Upper lobe of right lung (tissue), 1 donor: ENCODE measurements at regions not wholly inside any gene's neighbourhood (a gene's known extent, or its start where the extent isn't known, plus 50 kb on each side); places are given as distances from the start of the nearest gene placed in this dataset.

Experiments
- ATAC-seq: fragments of 200-7000 bp; cut with Tn5 transposase; one replicate; pipeline ENCODE4 v1.9.1; 2020; ENCODE audit warnings: mild to moderate bottlenecking, moderate library complexity
- DNase-seq: peaks from one replicate; pipeline ENCODE4 v3.0.0-alpha.2; 2020
- H3K27ac ChIP-seq: fragments of 200-600 bp; one replicate; pipeline ENCODE4 v1.8.0; 2022
- H3K27me3 ChIP-seq: fragments of 200-600 bp; one replicate; pipeline ENCODE4 v1.8.0; 2022; ENCODE audit warnings: mild to moderate bottlenecking
- H3K36me3 ChIP-seq: fragments of 200-600 bp; one replicate; pipeline ENCODE4 v1.8.0; 2022
- H3K4me1 ChIP-seq: fragments of 200-600 bp; one replicate; pipeline ENCODE4 v1.8.0; 2022
- H3K4me3 ChIP-seq: fragments of 200-600 bp; one replicate; pipeline ENCODE4 v1.8.0; 2022; ENCODE audit warnings: mild to moderate bottlenecking
- H3K9me3 ChIP-seq: fragments of 200-600 bp; one replicate; pipeline ENCODE4 v1.8.0; 2022
- CTCF ChIP-seq: fragments of 200-600 bp; IDR thresholded peaks from one replicate; pipeline ENCODE4 v1.8.0; 2022; ENCODE audit warnings: antibody characterized with exemption
- intact Hi-C: fragments of 100-400 bp; cut with DNase I; formaldehyde crosslinking; loops from one replicate; pipeline ENCODE4 v1.11.0; 2022
- donor health status: DM: no; HTN: yes; CAD: no; lungs with severe emphysema.

- Histone ChIP-seq H3K9me3 (no peaks in the 10 kb centered on the region), H3K4me1 (peaks cover 17% of the 10 kb centered on the region), H3K27me3 (no peaks in the 10 kb centered on the region), H3K27ac (no peak overlapping the region), H3K4me3 (no peak overlapping the region), H3K36me3 (no peaks in the 10 kb centered on the region)
- DNase-seq = no peak
- no peak for TF ChIP-seq CTCF
- no peak for ATAC-seq
- intact Hi-C loops = no loop called here
Measured at GRCh38 chr7:69433081-69433480, 165.2 kb upstream of the AUTS2 start.

GRCh38 chr7:69434398-69434815 is 163.9 kb upstream of the AUTS2 start:
- Histone ChIP-seq H3K27me3 (no peaks in the 10 kb centered on the region), H3K9me3 (no peaks in the 10 kb centered on the region), H3K4me1 (peaks cover 17% of the 10 kb centered on the region), H3K36me3 (no peaks in the 10 kb centered on the region), H3K4me3 (no peak overlapping the region), H3K27ac (no peak overlapping the region)
- DNase-seq (no peak), ATAC-seq (no peak)
- no peak for TF ChIP-seq CTCF
- intact Hi-C loops = no loop called here

- Histone ChIP-seq H3K27ac (no peak overlapping the region), H3K4me3 (no peak overlapping the region), H3K36me3 (no peaks in the 10 kb centered on the region), H3K4me1 (peaks cover 12% of the 10 kb centered on the region), H3K27me3 (no peaks in the 10 kb centered on the region), H3K9me3 (no peaks in the 10 kb centered on the region)
- intact Hi-C loops = no loop called here
- DNase-seq (no peak), ATAC-seq (no peak)
- TF ChIP-seq CTCF = no peak
Measured at GRCh38 chr7:69435711-69436110, 162.6 kb upstream of the AUTS2 start.

GRCh38 chr7:69436946-69437345 is 161.3 kb upstream of the AUTS2 start:
- ATAC-seq (peak; percentile 71), DNase-seq (no peak)
- no peak overlapping the region for H3K27ac ChIP-seq
- intact Hi-C loops = no loop called here
- TF ChIP-seq CTCF = no peak
- no peaks in the 10 kb centered on the region for H3K36me3 ChIP-seq
- peaks cover 6% of the 10 kb centered on the region for H3K4me1 ChIP-seq
- H3K9me3 ChIP-seq = no peaks in the 10 kb centered on the region
- H3K4me3 ChIP-seq = no peak overlapping the region
- no peaks in the 10 kb centered on the region for H3K27me3 ChIP-seq

GRCh38 chr7:69438584-69439412 is 159.5 kb upstream of the AUTS2 start:
- intact Hi-C loops = no loop called here
- DNase-seq (no peak), ATAC-seq (no peak)
- Histone ChIP-seq H3K36me3 (no peaks in the 10 kb centered on the region), H3K9me3 (no peaks in the 10 kb centered on the region), H3K27me3 (no peaks in the 10 kb centered on the region), H3K27ac (no peak overlapping the region), H3K4me3 (no peak overlapping the region), H3K4me1 (peaks cover 6% of the 10 kb centered on the region)
- no peak for TF ChIP-seq CTCF
